H1 (cell line): ENCODE measurements at regions not wholly inside any gene's neighbourhood (a gene's known extent, or its start where the extent isn't known, plus 50 kb on each side); places are given as distances from the start of the nearest gene placed in this dataset.

Source experiments
- CTCF ChIA-PET: fragments of 300-600 bp; sonication (Branson Sonifier 250); formaldehyde crosslinking; loops from one replicate; lab custom pipeline; 2021; ENCODE audit not compliant: partially characterized antibody; lab: Charles Lee
- POLR2A ChIA-PET: fragments of 300-600 bp; sonication (Branson Sonifier 250); formaldehyde crosslinking; loops from one replicate; lab custom pipeline; 2021; ENCODE audit warnings: inconsistent platforms; ENCODE audit not compliant: partially characterized antibody; lab: Charles Lee
- DNase-seq, 2 experiments: peaks; one replicate each; pipeline versions ENCODE4 v3.0.0 to v3.0.0-alpha.2; 2010 to 2022; ENCODE audit warnings: low spot score in 2 of 2, low read depth in 1 of 2, mixed read lengths in 1 of 2
- FAIRE-seq: peaks from 2 replicates; lab custom pipeline; 2011; peaks lifted over from hg19 to GRCh38; lab: Jason Lieb, UNC
- H2AFZ ChIP-seq: 2 replicates; pipeline ENCODE4 v1.8.1; 2012; ENCODE audit warnings: low read length, inconsistent platforms
- H2AK5ac ChIP-seq: 2 replicates; pipeline ENCODE4 v1.6.1; 2013; ENCODE audit warnings: low read depth, low read length
- H2BK120ac ChIP-seq: replicated peaks from 2 replicates; pipeline ENCODE3; 2013; ENCODE audit warnings: low read depth, low read length, inconsistent platforms
- H2BK12ac ChIP-seq: 2 replicates; pipeline ENCODE4 v1.6.1; 2013; ENCODE audit warnings: low read depth, low read length
- H2BK15ac ChIP-seq: 2 replicates; pipeline ENCODE4 v1.6.1; 2013; ENCODE audit warnings: low read length
- H2BK20ac ChIP-seq: 2 replicates; pipeline ENCODE4 v1.6.1; 2013; ENCODE audit warnings: low read length
- H2BK5ac ChIP-seq: 2 replicates; pipeline ENCODE4 v1.6.1; 2013; ENCODE audit warnings: low read depth, low read length
- H3K14ac ChIP-seq: 2 replicates; pipeline ENCODE4 v1.6.1; 2013; ENCODE audit warnings: inconsistent platforms; ENCODE audit not compliant: insufficient read length
- H3K18ac ChIP-seq: 2 replicates; pipeline ENCODE4 v1.6.1; 2013; ENCODE audit warnings: low read length; ENCODE audit errors: extremely low read depth
- H3K23ac ChIP-seq: 2 replicates; pipeline ENCODE4 v1.6.1; 2013; ENCODE audit warnings: inconsistent platforms; ENCODE audit not compliant: insufficient read length
- H3K23me2 ChIP-seq: 2 replicates; pipeline ENCODE4 v1.6.1; 2013; ENCODE audit warnings: low read depth, low read length
- H3K27ac ChIP-seq: 2 replicates; pipeline ENCODE4 v1.6.1; 2011; ENCODE audit warnings: low read depth, low read length, inconsistent platforms
- H3K27me3 ChIP-seq, 4 experiments: replicated peaks in 1 of 4; 1 replicate in 1 of 4; 2 replicates in 3 of 4; pipeline versions ENCODE4 v1.6.1 to v1.8.1; 2011 to 2013; ENCODE audit warnings: low read length in 3 of 4, mild to moderate bottlenecking in 3 of 4, inconsistent platforms in 2 of 4, mixed read lengths in 2 of 4, moderate library complexity in 1 of 4; ENCODE audit not compliant: control insufficient read depth in 3 of 4, insufficient read depth in 3 of 4; ENCODE audit errors: extremely low read depth in 1 of 4
- H3K36me3 ChIP-seq, 4 experiments: 2 replicates each; pipeline versions ENCODE4 v1.6.1 to v1.8.1; 2011 to 2013; ENCODE audit warnings: mild to moderate bottlenecking in 4 of 4, low read length in 3 of 4, moderate library complexity in 2 of 4, control low read depth in 1 of 4, inconsistent platforms in 1 of 4; ENCODE audit not compliant: insufficient read depth in 4 of 4, control insufficient read depth in 2 of 4
- H3K4ac ChIP-seq: replicated peaks from 2 replicates; pipeline ENCODE3; 2013; ENCODE audit warnings: low read length, low read depth, mixed read lengths, inconsistent platforms; ENCODE audit not compliant: insufficient read length
- H3K4me1 ChIP-seq, 4 experiments: replicated peaks in 1 of 4; 1 replicate in 1 of 4; 2 replicates in 3 of 4; pipeline versions ENCODE4 v1.6.1 to v1.8.1; 2011 to 2013; ENCODE audit warnings: low read length in 3 of 4, inconsistent platforms in 2 of 4, mixed read lengths in 1 of 4; ENCODE audit not compliant: insufficient read depth in 4 of 4, control insufficient read depth in 3 of 4
- H3K4me2 ChIP-seq, 2 experiments: 2 replicates each; pipeline versions ENCODE4 v1.6.1 to v1.8.1; 2011 to 2013; ENCODE audit warnings: low read depth in 2 of 2, low read length in 2 of 2, control low read depth in 1 of 2, inconsistent platforms in 1 of 2, mild to moderate bottlenecking in 1 of 2; ENCODE audit not compliant: insufficient read depth in 1 of 2
- H3K4me3 ChIP-seq, 4 experiments: fragments of 200-600, 300-600 bp in 1 of 4; sonication (generic), shearing (Covaris generic), sonication (Bioruptor Twin) in 1 of 4; 2 replicates each; pipeline versions ENCODE4 v1.5.1 to v1.8.1; 2011 to 2016; ENCODE audit warnings: low read length in 4 of 4, low read depth in 3 of 4, control low read depth in 2 of 4, inconsistent platforms in 2 of 4, mild to moderate bottlenecking in 2 of 4, mixed read lengths in 1 of 4, moderate library complexity in 1 of 4; ENCODE audit not compliant: insufficient read depth in 2 of 4; ENCODE audit errors: extremely low read depth in 1 of 4
- H3K56ac ChIP-seq: replicated peaks from 2 replicates; pipeline ENCODE3; 2013; ENCODE audit warnings: low read depth, mild to moderate bottlenecking, mixed read lengths, low read length, inconsistent platforms; ENCODE audit not compliant: insufficient read length
- H3K79me1 ChIP-seq: 2 replicates; pipeline ENCODE4 v1.6.1; 2013; ENCODE audit warnings: low read depth, low read length, control low read depth
- H3K79me2 ChIP-seq, 2 experiments: 2 replicates each; pipeline versions ENCODE4 v1.6.1 to v1.8.1; 2012 to 2013; ENCODE audit warnings: low read length in 2 of 2, mild to moderate bottlenecking in 2 of 2, inconsistent platforms in 1 of 2; ENCODE audit not compliant: insufficient read depth in 2 of 2, control insufficient read depth in 1 of 2
- H3K9ac ChIP-seq, 4 experiments: replicated peaks in 1 of 4; 1 replicate in 1 of 4; 2 replicates in 3 of 4; pipeline versions ENCODE4 v1.6.1 to v1.8.1; 2011 to 2013; ENCODE audit warnings: low read depth in 3 of 4, low read length in 3 of 4, control low read depth in 2 of 4, mild to moderate bottlenecking in 2 of 4, moderate library complexity in 2 of 4, inconsistent platforms in 1 of 4; ENCODE audit errors: extremely low read depth in 1 of 4
- H3K9me3 ChIP-seq, 2 experiments: 2 replicates each; pipeline versions ENCODE4 v1.6.1 to v1.8.1; 2012 to 2013; ENCODE audit warnings: mild to moderate bottlenecking in 2 of 2, moderate library complexity in 2 of 2, control low read depth in 1 of 2, inconsistent platforms in 1 of 2, low read depth in 1 of 2, low read length in 1 of 2, mixed read lengths in 1 of 2; ENCODE audit not compliant: insufficient read depth in 2 of 2
- H4K20me1 ChIP-seq, 2 experiments: replicated peaks in 1 of 2; 2 replicates each; pipeline versions ENCODE3 to v1.8.1; 2011 to 2013; ENCODE audit warnings: inconsistent platforms in 2 of 2, low read length in 2 of 2, mild to moderate bottlenecking in 1 of 2; ENCODE audit not compliant: insufficient read depth in 2 of 2, control insufficient read depth in 1 of 2
- H4K5ac ChIP-seq: 2 replicates; pipeline ENCODE4 v1.6.1; 2013; ENCODE audit warnings: low read length, low read depth, mixed read lengths, inconsistent platforms; ENCODE audit not compliant: insufficient read length
- H4K8ac ChIP-seq: 2 replicates; pipeline ENCODE4 v1.8.0; 2013; ENCODE audit warnings: mild to moderate bottlenecking, moderate library complexity, low read length, inconsistent platforms; ENCODE audit not compliant: insufficient read depth; ENCODE audit errors: extremely low read depth
- H4K91ac ChIP-seq: replicated peaks from 2 replicates; pipeline ENCODE3; 2013; ENCODE audit warnings: low read length, mixed read lengths, inconsistent platforms; ENCODE audit not compliant: insufficient read length
- ASH2L ChIP-seq: fragments of 200-600, 300-600 bp; sonication (generic); IDR thresholded peaks from one replicate; pipeline ENCODE4 v1.7.1; 2017; ENCODE audit warnings: low read length
- FOSL1 ChIP-seq: IDR thresholded peaks from 2 replicates; pipeline ENCODE4 v1.6.1; 2011; ENCODE audit warnings: mild to moderate bottlenecking, low read depth, low read length, moderate library complexity; ENCODE audit not compliant: insufficient read depth
- GABPA ChIP-seq: IDR thresholded peaks from 2 replicates; pipeline ENCODE4 v1.6.1; 2011; ENCODE audit warnings: mild to moderate bottlenecking, low read length, moderate library complexity, borderline replicate concordance; ENCODE audit not compliant: insufficient read depth
- HDAC2 ChIP-seq, 2 experiments: fragments of 300-600 bp in 1 of 2; sonication (generic) in 1 of 2; IDR thresholded peaks; 2 replicates each; pipeline ENCODE4 v1.6.1; 2011 to 2012; ENCODE audit warnings: low read depth in 2 of 2, low read length in 2 of 2, mild to moderate bottlenecking in 2 of 2, moderate library complexity in 2 of 2, borderline replicate concordance in 1 of 2, inconsistent platforms in 1 of 2
- POLR2AphosphoS5 ChIP-seq: IDR thresholded peaks from 2 replicates; pipeline ENCODE4 v1.6.1; 2011; ENCODE audit warnings: low read depth, low read length
- RNF2 ChIP-seq: fragments of 200-900, 300-1000 bp; sonication (generic); IDR thresholded peaks from 2 replicates; pipeline ENCODE4 v1.7.1; 2016; ENCODE audit warnings: borderline replicate concordance, low read depth, mild to moderate bottlenecking, antibody characterized with exemption, low read length; ENCODE audit not compliant: poor library complexity, severe bottlenecking; ENCODE audit errors: missing control alignments
- RXRA ChIP-seq: IDR thresholded peaks from 2 replicates; pipeline ENCODE4 v1.6.1; 2011; ENCODE audit warnings: low read depth, mild to moderate bottlenecking, low read length, moderate library complexity; ENCODE audit not compliant: insufficient read depth
- SIRT6 ChIP-seq: IDR thresholded peaks from one replicate; pipeline ENCODE4 v1.7.1; 2012; ENCODE audit warnings: low read length, inconsistent platforms
- SIX5 ChIP-seq: IDR thresholded peaks from 2 replicates; pipeline ENCODE4 v1.6.1; 2011; ENCODE audit warnings: mild to moderate bottlenecking, low read depth, low read length
- SP4 ChIP-seq: IDR thresholded peaks from 2 replicates; pipeline ENCODE4 v1.6.1; 2012; ENCODE audit warnings: low read length, inconsistent platforms
- TAF7 ChIP-seq: optimal IDR thresholded peaks from 2 replicates; pipeline ENCODE3; 2011; ENCODE audit warnings: low read depth, mild to moderate bottlenecking, inconsistent platforms, low read length, moderate library complexity, borderline replicate concordance
- TBP ChIP-seq: IDR thresholded peaks from 2 replicates; pipeline ENCODE4 v1.6.1; 2011; ENCODE audit warnings: low read depth, low read length, improper control_type of control experiment
- WGBS, 2 experiments: shearing (Covaris generic) in 1 of 2; methylation state at CpG; one replicate each; pipeline versions ENCODE4 v1.1.6 to v1.1.7; 2013 to 2015; ENCODE audit warnings: low lambda C conversion rate in 2 of 2, mixed read lengths in 2 of 2, inconsistent platforms in 1 of 2, low coverage in 1 of 2, missing lambda C conversion rate in 1 of 2; ENCODE audit not compliant: insufficient replicate concordance in 2 of 2, insufficient coverage in 1 of 2, insufficient read length in 1 of 2; ENCODE audit errors: extremely low coverage in 1 of 2, missing lambda C conversion rate in 1 of 2; 5-methylcytosine and 5-hydroxymethylcytosine counted together
- TF ChIP-seq, protein P1 (sequence below): IDR thresholded peaks from 2 replicates; pipeline ENCODE4 v1.6.1; 2012; ENCODE audit warnings: low read length, inconsistent platforms

DNA sequence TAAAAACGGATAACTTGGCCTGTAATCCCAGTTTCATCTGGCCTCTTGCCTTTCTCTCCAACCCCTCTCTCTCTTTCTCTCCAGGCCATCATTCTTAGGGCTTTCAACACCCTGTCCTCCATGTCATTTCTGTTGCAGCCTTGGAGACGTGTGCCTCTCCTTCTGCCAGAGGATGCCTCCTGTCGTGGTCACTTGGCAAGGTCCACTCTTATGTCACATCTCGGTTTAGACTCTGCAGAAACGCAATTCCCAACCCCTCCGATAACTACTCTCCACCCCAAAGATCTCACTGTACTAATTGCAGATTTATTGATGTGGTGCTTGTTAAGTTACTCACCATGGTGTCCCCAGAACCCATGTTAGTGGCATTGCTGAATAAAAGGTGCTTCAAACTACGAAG, 787.3 kb upstream of the RBFOX1 start:
- Histone ChIP-seq H3K4me2 (no peak overlapping the region), H3K23ac (no peak overlapping the region), H3K4ac (no peak overlapping the region), H3K23me2 (no peaks in the 10 kb centered on the region), H4K5ac (no peak overlapping the region), H2BK5ac (no peak overlapping the region), H4K20me1 (no peaks in the 10 kb centered on the region), H3K9ac (no peak overlapping the region), H3K14ac (no peak overlapping the region), H4K8ac (no peak overlapping the region), H3K79me1 (no peaks in the 10 kb centered on the region), H2AK5ac (no peak overlapping the region; the same call in 1 of the 2 replicates), H3K56ac (no peak overlapping the region), H3K36me3 (no peaks in the 10 kb centered on the region), H3K79me2 (no peaks in the 10 kb centered on the region), H2BK12ac (no peak overlapping the region), H2BK15ac (peak overlapping the region; percentile 65; the same call in 1 of the 2 replicates), H3K27me3 (no peaks in the 10 kb centered on the region), H3K18ac (no peak overlapping the region), H3K4me3 (no peak overlapping the region), H3K9me3 (no peaks in the 10 kb centered on the region), H3K4me1 (no peaks in the 10 kb centered on the region), H3K27ac (no peak overlapping the region), H2BK120ac (no peak overlapping the region), H2AFZ (no peak overlapping the region), H2BK20ac (0 out of 2 replicates have a peak overlapping the region, but pooled peaks have one; percentile 26), H4K91ac (no peak overlapping the region)
- POLR2A ChIA-PET, result interaction anchor here (0.8 to 1.3 kb wide), 2 partner anchors 10 to 13 kb away, joined by 3 to 4 read pairs; no protein-coding TSS in a partner anchor
- TF ChIP-seq RNF2 (no peak), ASH2L (no peak), SP4 (no peak), POLR2AphosphoS5 (no peak), GABPA (no peak), RXRA (no peak), HDAC2 (IDR thresholded peaks at IDR 0.05; ENCODE audit: borderline replicate concordance in 1 of 2, low read depth in 2 of 2, low read length in 2 of 2) (no peak), SIRT6 (no peak), TAF7 (no peak), FOSL1 (no peak), SIX5 (no peak), TBP (no peak)
- TF ChIP-seq, protein P1, sequence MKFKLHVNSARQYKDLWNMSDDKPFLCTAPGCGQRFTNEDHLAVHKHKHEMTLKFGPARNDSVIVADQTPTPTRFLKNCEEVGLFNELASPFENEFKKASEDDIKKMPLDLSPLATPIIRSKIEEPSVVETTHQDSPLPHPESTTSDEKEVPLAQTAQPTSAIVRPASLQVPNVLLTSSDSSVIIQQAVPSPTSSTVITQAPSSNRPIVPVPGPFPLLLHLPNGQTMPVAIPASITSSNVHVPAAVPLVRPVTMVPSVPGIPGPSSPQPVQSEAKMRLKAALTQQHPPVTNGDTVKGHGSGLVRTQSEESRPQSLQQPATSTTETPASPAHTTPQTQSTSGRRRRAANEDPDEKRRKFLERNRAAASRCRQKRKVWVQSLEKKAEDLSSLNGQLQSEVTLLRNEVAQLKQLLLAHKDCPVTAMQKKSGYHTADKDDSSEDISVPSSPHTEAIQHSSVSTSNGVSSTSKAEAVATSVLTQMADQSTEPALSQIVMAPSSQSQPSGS, result no peak
- WGBS, 2 experiments, result 91% methylated on average over 7 of the region's 7 CpGs; no CpG with 5 or more reads in 1 of the 2 experiments
- FAIRE-seq (no peak), DNase-seq (no peak)
- CTCF ChIA-PET, result interaction anchor here (0.9 kb wide), 1 partner anchor 100 kb away, joined by 3 read pairs; no protein-coding TSS in a partner anchor
